ENCODE measurements at regions not wholly inside any gene's neighbourhood (a gene's known extent, or its start where the extent isn't known, plus 50 kb on each side); places are given as distances from the start of the nearest gene placed in this dataset.
"Not testable (repeated sequence)": the region's sequence is repeated elsewhere in the genome, so short reads cannot be mapped to it uniquely, and the experiment has no call there.

- Histone ChIP-seq H3K9me3 (ENCODE audit: control insufficient read depth, low read length) (no peaks in the 10 kb centered on the region), H3K27ac (ENCODE audit: low read depth, low read length, severe bottlenecking) (no peak overlapping the region), H3K4me1 (ENCODE audit: control insufficient read depth, insufficient read depth, low read length, poor library complexity, severe bottlenecking) (peaks cover 10% of the 10 kb centered on the region), H3K36me3 (ENCODE audit: control insufficient read depth, insufficient read depth, low read length) (no peaks in the 10 kb centered on the region), H3K4me3 (ENCODE audit: extremely low read depth, insufficient read depth, low read length, poor library complexity, severe bottlenecking) (no peak overlapping the region)
- 77 to 81% methylated on average over 2 of the region's 3 CpGs for WGBS, 2 experiments (ENCODE audit: insufficient coverage in 2 of 2)
Observed at GRCh38 chr14:71803539-71804260, 128.5 kb upstream of the RGS6 start.

- H3K4me3 ChIP-seq (ENCODE audit: extremely low read depth, insufficient read depth, low read length, poor library complexity, severe bottlenecking) = no peak overlapping the region
- no peaks in the 10 kb centered on the region for H3K9me3 ChIP-seq (ENCODE audit: control insufficient read depth, low read length)
- 92 to 100% methylated on average over 2 of the region's 2 CpGs for WGBS, 2 experiments (ENCODE audit: insufficient coverage in 2 of 2)
- no peaks in the 10 kb centered on the region for H3K36me3 ChIP-seq (ENCODE audit: control insufficient read depth, insufficient read depth, low read length)
- no peak overlapping the region for H3K27ac ChIP-seq (ENCODE audit: low read depth, low read length, severe bottlenecking)
- peaks cover 10% of the 10 kb centered on the region for H3K4me1 ChIP-seq (ENCODE audit: control insufficient read depth, insufficient read depth, low read length, poor library complexity, severe bottlenecking)
Observed at GRCh38 chr14:71804992-71805391, 127.2 kb upstream of the RGS6 start.

GRCh38 chr14:71807049-71807448 lies 125.2 kb upstream of the RGS6 start:
- 65 to 66% methylated on average over 3 to 4 of the region's 4 CpGs for WGBS, 2 experiments (ENCODE audit: insufficient coverage in 2 of 2)
- H3K4me1 ChIP-seq (ENCODE audit: control insufficient read depth, insufficient read depth, low read length, poor library complexity, severe bottlenecking) = peaks cover 10% of the 10 kb centered on the region
- not testable (repeated sequence) for H3K36me3 ChIP-seq (ENCODE audit: control insufficient read depth, insufficient read depth, low read length); H3K27ac ChIP-seq (ENCODE audit: low read depth, low read length, severe bottlenecking); H3K9me3 ChIP-seq (ENCODE audit: control insufficient read depth, low read length); H3K4me3 ChIP-seq (ENCODE audit: extremely low read depth, insufficient read depth, low read length, poor library complexity, severe bottlenecking)

- H3K4me1 ChIP-seq (ENCODE audit: control insufficient read depth, insufficient read depth, low read length, poor library complexity, severe bottlenecking); H3K27ac ChIP-seq (ENCODE audit: low read depth, low read length, severe bottlenecking); H3K9me3 ChIP-seq (ENCODE audit: control insufficient read depth, low read length); H3K4me3 ChIP-seq (ENCODE audit: extremely low read depth, insufficient read depth, low read length, poor library complexity, severe bottlenecking); H3K36me3 ChIP-seq (ENCODE audit: control insufficient read depth, insufficient read depth, low read length): not testable (repeated sequence)
- 70% methylated on average over 2 of the region's 4 CpGs; no CpG with 5 or more reads in 1 of the 2 experiments for WGBS, 2 experiments (ENCODE audit: insufficient coverage in 2 of 2)
Observed at GRCh38 chr14:71810800-71811199, 121.4 kb upstream of the RGS6 start.

GRCh38 chr14:71812693-71813092 lies 119.5 kb upstream of the RGS6 start:
- 86 to 89% methylated on average over 2 to 4 of the region's 4 CpGs for WGBS, 2 experiments (ENCODE audit: insufficient coverage in 2 of 2)
- Histone ChIP-seq H3K27ac (ENCODE audit: low read depth, low read length, severe bottlenecking) (no peak overlapping the region), H3K4me1 (ENCODE audit: control insufficient read depth, insufficient read depth, low read length, poor library complexity, severe bottlenecking) (no peaks in the 10 kb centered on the region), H3K9me3 (ENCODE audit: control insufficient read depth, low read length) (no peaks in the 10 kb centered on the region), H3K36me3 (ENCODE audit: control insufficient read depth, insufficient read depth, low read length) (no peaks in the 10 kb centered on the region), H3K4me3 (ENCODE audit: extremely low read depth, insufficient read depth, low read length, poor library complexity, severe bottlenecking) (no peak overlapping the region)

GRCh38 chr14:71815110-71815509 lies 117.1 kb upstream of the RGS6 start:
- H3K36me3 ChIP-seq (ENCODE audit: control insufficient read depth, insufficient read depth, low read length) = no peaks in the 10 kb centered on the region
- no peak overlapping the region for H3K27ac ChIP-seq (ENCODE audit: low read depth, low read length, severe bottlenecking)
- no peaks in the 10 kb centered on the region for H3K9me3 ChIP-seq (ENCODE audit: control insufficient read depth, low read length)
- H3K4me3 ChIP-seq (ENCODE audit: extremely low read depth, insufficient read depth, low read length, poor library complexity, severe bottlenecking) = no peak overlapping the region
- no peaks in the 10 kb centered on the region for H3K4me1 ChIP-seq (ENCODE audit: control insufficient read depth, insufficient read depth, low read length, poor library complexity, severe bottlenecking)
- 56 to 78% methylated on average over 1 of the region's 4 CpGs for WGBS, 2 experiments (ENCODE audit: insufficient coverage in 2 of 2)

GRCh38 chr14:71824816-71825215 lies 107.4 kb upstream of the RGS6 start:
- WGBS, 2 experiments (ENCODE audit: insufficient coverage in 2 of 2) = 60 to 86% methylated on average over 4 to 5 of the region's 5 CpGs
- H3K9me3 ChIP-seq (ENCODE audit: control insufficient read depth, low read length) = no peaks in the 10 kb centered on the region
- no peaks in the 10 kb centered on the region for H3K36me3 ChIP-seq (ENCODE audit: control insufficient read depth, insufficient read depth, low read length)
- no peak overlapping the region for H3K27ac ChIP-seq (ENCODE audit: low read depth, low read length, severe bottlenecking)
- no peak overlapping the region for H3K4me3 ChIP-seq (ENCODE audit: extremely low read depth, insufficient read depth, low read length, poor library complexity, severe bottlenecking)
- H3K4me1 ChIP-seq (ENCODE audit: control insufficient read depth, insufficient read depth, low read length, poor library complexity, severe bottlenecking) = no peaks in the 10 kb centered on the region

- no peak overlapping the region for H3K27ac ChIP-seq (ENCODE audit: low read depth, low read length, severe bottlenecking)
- H3K36me3 ChIP-seq (ENCODE audit: control insufficient read depth, insufficient read depth, low read length) = no peaks in the 10 kb centered on the region
- H3K4me1 ChIP-seq (ENCODE audit: control insufficient read depth, insufficient read depth, low read length, poor library complexity, severe bottlenecking) = no peaks in the 10 kb centered on the region
- 92 to 100% methylated on average over 1 to 2 of the region's 3 CpGs for WGBS, 2 experiments (ENCODE audit: insufficient coverage in 2 of 2)
- no peak overlapping the region for H3K4me3 ChIP-seq (ENCODE audit: extremely low read depth, insufficient read depth, low read length, poor library complexity, severe bottlenecking)
- H3K9me3 ChIP-seq (ENCODE audit: control insufficient read depth, low read length) = no peaks in the 10 kb centered on the region
Observed at GRCh38 chr14:71833476-71833875, 98.8 kb upstream of the RGS6 start.

- no peak overlapping the region for H3K27ac ChIP-seq (ENCODE audit: low read depth, low read length, severe bottlenecking)
- no peaks in the 10 kb centered on the region for H3K4me1 ChIP-seq (ENCODE audit: control insufficient read depth, insufficient read depth, low read length, poor library complexity, severe bottlenecking)
- 83% methylated on average over 2 of the region's 4 CpGs; no CpG with 5 or more reads in 1 of the 2 experiments for WGBS, 2 experiments (ENCODE audit: insufficient coverage in 2 of 2)
- no peak overlapping the region for H3K4me3 ChIP-seq (ENCODE audit: extremely low read depth, insufficient read depth, low read length, poor library complexity, severe bottlenecking)
- H3K36me3 ChIP-seq (ENCODE audit: control insufficient read depth, insufficient read depth, low read length) = no peaks in the 10 kb centered on the region
- no peaks in the 10 kb centered on the region for H3K9me3 ChIP-seq (ENCODE audit: control insufficient read depth, low read length)
Observed at GRCh38 chr14:71834284-71835204, 97.7 kb upstream of the RGS6 start.

GRCh38 chr14:71852181-71852580 lies 80.0 kb upstream of the RGS6 start:
- Histone ChIP-seq H3K4me1 (ENCODE audit: control insufficient read depth, insufficient read depth, low read length, poor library complexity, severe bottlenecking) (peaks cover 12% of the 10 kb centered on the region), H3K27ac (ENCODE audit: low read depth, low read length, severe bottlenecking) (no peak overlapping the region), H3K36me3 (ENCODE audit: control insufficient read depth, insufficient read depth, low read length) (no peaks in the 10 kb centered on the region), H3K9me3 (ENCODE audit: control insufficient read depth, low read length) (no peaks in the 10 kb centered on the region), H3K4me3 (ENCODE audit: extremely low read depth, insufficient read depth, low read length, poor library complexity, severe bottlenecking) (no peak overlapping the region)

All from mesodermal cell (in vitro differentiated cells).